CD4-positive, alpha-beta memory T cell (primary cell): ENCODE measurements at regions not wholly inside any gene's neighbourhood (a gene's known extent, or its start where the extent isn't known, plus 50 kb on each side); places are given as distances from the start of the nearest gene placed in this dataset.
"Not testable (repeated sequence)": the region's sequence is repeated elsewhere in the genome, so short reads cannot be mapped to it uniquely, and the experiment has no call there.

Experiments used
- CTCF ChIA-PET: fragments of 350-600 bp; sonication (Branson Sonifier 250); formaldehyde crosslinking; loops from one replicate; lab custom pipeline; 2021; ENCODE audit warnings: inconsistent platforms; ENCODE audit not compliant: partially characterized antibody; lab: Charles Lee
- POLR2A ChIA-PET: fragments of 350-600 bp; sonication (Branson Sonifier 250); formaldehyde crosslinking; loops from one replicate; lab custom pipeline; 2021; ENCODE audit not compliant: partially characterized antibody; lab: Charles Lee
- DNase-seq, 5 donors: peaks; one replicate each; pipeline versions ENCODE4 v3.0.0 to v3.0.0-alpha.2; 2020 to 2022; ENCODE audit warnings: mixed read lengths in 1 of 5
- H3K27ac ChIP-seq: one replicate; pipeline ENCODE4 v1.7.0; 2013; ENCODE audit warnings: low read depth, low read length
- H3K27me3 ChIP-seq: 2 replicates; pipeline ENCODE4 v1.7.0; 2013; ENCODE audit warnings: mild to moderate bottlenecking, low read length, moderate library complexity; ENCODE audit not compliant: insufficient read depth
- H3K36me3 ChIP-seq: 2 replicates; pipeline ENCODE4 v1.7.0; 2013; ENCODE audit warnings: mild to moderate bottlenecking, low read length, moderate library complexity; ENCODE audit not compliant: insufficient read depth
- H3K4me1 ChIP-seq: 2 replicates; pipeline ENCODE4 v1.7.0; 2013; ENCODE audit warnings: mild to moderate bottlenecking, low read length, moderate library complexity; ENCODE audit not compliant: insufficient read depth
- H3K4me3 ChIP-seq, 2 donors: one replicate each; pipeline ENCODE4 v1.7.0; 2013; ENCODE audit warnings: low read length in 2 of 2, mild to moderate bottlenecking in 1 of 2
- H3K9me3 ChIP-seq, 2 donors: one replicate each; pipeline ENCODE4 v1.7.0; 2013; ENCODE audit warnings: low read length in 2 of 2, control low read depth in 1 of 2; ENCODE audit not compliant: control insufficient read depth in 1 of 2
- H3K27ac Mint-ChIP-seq, 7 donors: one replicate each; pipeline ENCODE4 v1.8.0; 2020 to 2021; ENCODE audit warnings: mixed read lengths in 7 of 7, mild to moderate bottlenecking in 6 of 7, inconsistent platforms in 3 of 7, moderate library complexity in 3 of 7
- H3K27me3 Mint-ChIP-seq, 2 donors: one replicate each; pipeline ENCODE4 v1.8.0; 2020 to 2021; ENCODE audit warnings: mixed read lengths in 2 of 2
- H3K36me3 Mint-ChIP-seq, 2 donors: one replicate each; pipeline ENCODE4 v1.8.0; 2020 to 2021; ENCODE audit warnings: mixed read lengths in 2 of 2, inconsistent platforms in 1 of 2, mild to moderate bottlenecking in 1 of 2
- H3K4me1 Mint-ChIP-seq, 4 donors: one replicate each; pipeline ENCODE4 v1.8.0; 2020 to 2021; ENCODE audit warnings: mixed read lengths in 4 of 4, mild to moderate bottlenecking in 1 of 4
- H3K4me3 Mint-ChIP-seq, 8 donors: one replicate each; pipeline ENCODE4 v1.8.0; 2020 to 2021; ENCODE audit warnings: mixed read lengths in 8 of 8, mild to moderate bottlenecking in 7 of 8, moderate library complexity in 6 of 8, inconsistent platforms in 3 of 8
- H3K9me3 Mint-ChIP-seq, 8 donors: one replicate each; pipeline ENCODE4 v1.8.0; 2020 to 2021; ENCODE audit warnings: mixed read lengths in 8 of 8, mild to moderate bottlenecking in 5 of 8, inconsistent platforms in 3 of 8, moderate library complexity in 1 of 8
- intact Hi-C: fragments of 100-400 bp; cut with micrococcal nuclease; formaldehyde crosslinking; loops from one replicate; pipeline ENCODE4 v1.15.1; 2023

DNA sequence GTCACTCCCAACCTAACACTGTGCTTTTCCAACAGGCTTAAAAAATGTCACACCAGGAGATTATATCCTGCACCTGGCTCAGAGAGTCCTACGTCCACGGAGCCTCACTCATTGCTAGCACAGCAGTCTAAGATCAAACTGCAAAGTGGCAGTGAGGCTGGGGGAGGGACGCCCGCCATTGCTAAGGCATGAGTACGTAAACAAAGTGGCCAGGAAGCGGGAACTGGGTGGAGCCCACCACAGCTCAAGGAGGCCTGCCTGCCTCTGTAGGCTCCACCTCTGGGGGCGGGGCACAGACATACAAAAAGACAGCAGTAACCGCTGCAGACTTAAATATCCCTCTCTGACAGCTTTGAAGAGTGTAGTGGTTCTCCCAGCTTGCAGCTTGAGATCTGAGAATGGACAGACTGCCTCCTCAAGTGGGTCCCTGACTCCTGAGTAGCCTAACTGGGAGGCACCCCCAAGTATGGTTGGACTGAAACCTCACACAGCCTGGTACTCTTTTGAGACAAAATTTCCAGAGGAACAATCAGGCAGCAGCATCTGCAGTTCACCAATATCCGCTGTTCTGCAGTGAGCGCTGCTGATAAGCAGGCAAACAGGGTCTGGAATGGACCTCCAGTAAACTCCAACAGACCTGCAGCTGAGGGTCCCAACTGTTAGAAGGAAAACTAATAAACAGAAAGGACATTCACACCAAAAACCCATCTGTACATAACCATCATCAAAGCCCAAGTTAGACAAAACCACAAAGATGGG lies 2986.4 kb upstream of the OR11H1 start:
- POLR2A ChIA-PET, CTCF ChIA-PET, H3K4me3 Mint-ChIP-seq, H3K27ac ChIP-seq, H3K9me3 ChIP-seq, H3K27ac Mint-ChIP-seq, DNase-seq, H3K27me3 ChIP-seq, intact Hi-C loops, H3K4me3 ChIP-seq, H3K36me3 Mint-ChIP-seq, H3K4me1 Mint-ChIP-seq, H3K27me3 Mint-ChIP-seq, H3K36me3 ChIP-seq, H3K4me1 ChIP-seq, H3K9me3 Mint-ChIP-seq: not testable (repeated sequence)

DNA sequence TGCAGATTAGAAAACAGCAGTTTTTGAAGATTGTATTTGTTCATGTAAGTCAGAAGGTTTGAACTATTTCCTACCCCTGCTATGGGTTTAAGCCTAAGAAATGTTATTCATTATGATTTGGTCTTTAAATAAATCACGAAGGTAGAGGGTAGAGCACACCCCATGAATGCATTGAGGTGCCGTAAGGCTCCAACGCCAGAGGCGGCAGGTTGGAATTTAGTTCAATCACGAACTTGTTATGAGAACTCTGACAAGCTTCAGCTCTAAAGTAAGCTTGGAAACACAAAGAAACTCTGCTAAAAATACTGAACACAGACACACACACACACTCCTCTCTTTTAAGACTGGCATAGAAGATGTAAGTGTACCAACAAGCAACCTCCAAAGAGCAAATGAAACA lies 2974.6 kb upstream of the OR11H1 start:
- DNase-seq, H3K27me3 Mint-ChIP-seq, CTCF ChIA-PET, H3K4me3 ChIP-seq, H3K27ac ChIP-seq, POLR2A ChIA-PET, H3K4me3 Mint-ChIP-seq, intact Hi-C loops, H3K4me1 Mint-ChIP-seq, H3K36me3 ChIP-seq, H3K9me3 ChIP-seq, H3K27ac Mint-ChIP-seq, H3K36me3 Mint-ChIP-seq, H3K27me3 ChIP-seq, H3K4me1 ChIP-seq: not testable (repeated sequence)
- H3K9me3 Mint-ChIP-seq: peaks cover 0 to 11% (median 0%) of the 10 kb centered on the region in 8 donors

DNA sequence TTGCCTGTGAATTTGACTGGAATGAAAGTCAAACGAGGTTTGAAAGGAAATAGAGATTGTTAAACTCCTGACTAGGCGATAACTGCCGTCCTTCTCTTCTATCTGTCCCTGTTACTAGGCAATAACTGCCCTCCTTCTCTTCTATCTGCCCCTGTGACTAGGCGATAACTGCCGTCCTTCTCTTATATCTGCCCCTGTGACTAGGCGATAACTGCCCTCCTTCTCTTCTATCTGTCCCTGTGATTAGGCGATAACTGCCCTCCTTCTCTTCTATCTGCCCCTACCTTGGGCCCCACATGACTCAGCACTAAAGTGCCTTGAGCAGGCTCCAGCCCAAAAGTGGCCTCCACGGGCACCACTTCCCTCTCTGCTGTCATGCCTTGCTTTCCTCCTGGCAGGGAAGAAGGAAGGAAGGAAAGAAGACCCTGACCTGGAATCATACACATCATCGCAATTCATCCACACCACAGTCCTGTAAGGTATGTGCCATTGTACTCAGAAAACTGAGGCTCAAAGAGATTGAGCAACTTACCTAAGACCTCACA lies 2973.3 kb upstream of the OR11H1 start:
- H3K4me3 Mint-ChIP-seq, H3K27me3 ChIP-seq, H3K9me3 ChIP-seq, H3K27ac ChIP-seq, H3K27me3 Mint-ChIP-seq, H3K4me3 ChIP-seq, H3K27ac Mint-ChIP-seq, POLR2A ChIA-PET, DNase-seq, H3K9me3 Mint-ChIP-seq, CTCF ChIA-PET, H3K36me3 Mint-ChIP-seq, intact Hi-C loops, H3K4me1 Mint-ChIP-seq, H3K36me3 ChIP-seq, H3K4me1 ChIP-seq: not testable (repeated sequence)

DNA sequence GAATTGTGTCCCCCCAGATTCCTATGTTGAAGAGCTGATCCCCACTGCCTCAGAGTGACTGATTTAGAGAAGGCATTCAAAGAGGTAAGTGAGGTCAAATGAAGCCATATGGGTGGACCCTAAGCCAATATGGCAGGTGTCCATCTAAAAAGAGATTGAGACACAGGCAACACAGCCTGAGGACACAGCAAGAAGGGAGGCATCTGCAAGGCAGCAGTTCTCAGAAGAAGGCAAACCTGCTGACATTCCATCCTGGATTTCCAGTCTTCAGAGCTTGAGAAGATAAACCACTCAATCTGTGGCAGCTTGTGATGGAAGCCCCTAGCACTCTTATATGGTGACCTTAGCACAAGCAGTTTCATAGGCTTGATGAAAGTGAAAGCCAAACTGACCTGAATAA lies 2956.5 kb upstream of the OR11H1 start:
- H3K36me3 Mint-ChIP-seq, CTCF ChIA-PET, POLR2A ChIA-PET, H3K9me3 ChIP-seq, H3K9me3 Mint-ChIP-seq, DNase-seq, H3K4me1 ChIP-seq, H3K36me3 ChIP-seq, intact Hi-C loops, H3K27ac ChIP-seq, H3K4me1 Mint-ChIP-seq, H3K27me3 Mint-ChIP-seq, H3K27me3 ChIP-seq, H3K4me3 ChIP-seq, H3K4me3 Mint-ChIP-seq: not testable (repeated sequence)
- peak overlapping the region in 1 of 7 donors; percentile 61 for H3K27ac Mint-ChIP-seq

DNA sequence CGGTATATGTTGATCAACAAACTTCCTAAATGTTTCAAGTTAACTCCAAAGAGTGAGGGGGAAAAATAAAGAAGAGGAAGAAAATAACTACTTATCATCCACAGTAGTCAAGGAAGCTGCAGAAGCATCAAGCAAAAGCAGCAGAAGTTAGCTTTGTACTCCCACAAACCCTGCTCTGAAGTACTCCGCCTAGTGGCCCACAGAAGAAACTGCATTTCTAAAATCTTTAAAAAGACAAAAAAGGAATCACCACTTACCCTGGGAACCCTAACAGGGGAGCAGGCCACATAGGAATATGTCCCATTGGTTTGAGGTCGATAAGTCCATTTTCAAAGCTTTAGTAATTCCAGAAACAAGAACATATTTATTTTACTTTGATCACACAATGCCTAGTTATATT lies 2948.3 kb upstream of the OR11H1 start:
- CTCF ChIA-PET, H3K27ac Mint-ChIP-seq, H3K27me3 ChIP-seq, H3K4me3 Mint-ChIP-seq, H3K27ac ChIP-seq, H3K9me3 Mint-ChIP-seq, intact Hi-C loops, H3K36me3 ChIP-seq, DNase-seq, H3K36me3 Mint-ChIP-seq, POLR2A ChIA-PET, H3K4me1 ChIP-seq, H3K9me3 ChIP-seq, H3K4me3 ChIP-seq, H3K4me1 Mint-ChIP-seq, H3K27me3 Mint-ChIP-seq: not testable (repeated sequence)

- peaks cover 0 to 19% (median 5%) of the 10 kb centered on the region in 8 donors for H3K9me3 Mint-ChIP-seq
- H3K9me3 ChIP-seq, H3K36me3 ChIP-seq, DNase-seq, CTCF ChIA-PET, H3K4me3 Mint-ChIP-seq, H3K4me1 Mint-ChIP-seq, H3K4me1 ChIP-seq, H3K27me3 Mint-ChIP-seq, POLR2A ChIA-PET, intact Hi-C loops, H3K27ac Mint-ChIP-seq, H3K36me3 Mint-ChIP-seq, H3K4me3 ChIP-seq, H3K27ac ChIP-seq, H3K27me3 ChIP-seq: not testable (repeated sequence)
These were observed 2943.5 kb upstream of the OR11H1 start for GRCh38 chr22:12584457-12584856.

- H3K4me1 ChIP-seq, H3K9me3 ChIP-seq, H3K4me1 Mint-ChIP-seq, H3K4me3 Mint-ChIP-seq, H3K36me3 ChIP-seq, H3K36me3 Mint-ChIP-seq, H3K27me3 ChIP-seq, intact Hi-C loops, H3K4me3 ChIP-seq, H3K27ac Mint-ChIP-seq, H3K27me3 Mint-ChIP-seq, CTCF ChIA-PET, H3K27ac ChIP-seq, DNase-seq, POLR2A ChIA-PET: not testable (repeated sequence)
- peaks cover 0 to 20% (median 6%) of the 10 kb centered on the region in 8 donors for H3K9me3 Mint-ChIP-seq
These were observed 2943.1 kb upstream of the OR11H1 start for GRCh38 chr22:12584874-12585273.
